ENCODE measurements at regions not wholly inside any gene's neighbourhood (a gene's known extent, or its start where the extent isn't known, plus 50 kb on each side); places are given as distances from the start of the nearest gene placed in this dataset.

DNA sequence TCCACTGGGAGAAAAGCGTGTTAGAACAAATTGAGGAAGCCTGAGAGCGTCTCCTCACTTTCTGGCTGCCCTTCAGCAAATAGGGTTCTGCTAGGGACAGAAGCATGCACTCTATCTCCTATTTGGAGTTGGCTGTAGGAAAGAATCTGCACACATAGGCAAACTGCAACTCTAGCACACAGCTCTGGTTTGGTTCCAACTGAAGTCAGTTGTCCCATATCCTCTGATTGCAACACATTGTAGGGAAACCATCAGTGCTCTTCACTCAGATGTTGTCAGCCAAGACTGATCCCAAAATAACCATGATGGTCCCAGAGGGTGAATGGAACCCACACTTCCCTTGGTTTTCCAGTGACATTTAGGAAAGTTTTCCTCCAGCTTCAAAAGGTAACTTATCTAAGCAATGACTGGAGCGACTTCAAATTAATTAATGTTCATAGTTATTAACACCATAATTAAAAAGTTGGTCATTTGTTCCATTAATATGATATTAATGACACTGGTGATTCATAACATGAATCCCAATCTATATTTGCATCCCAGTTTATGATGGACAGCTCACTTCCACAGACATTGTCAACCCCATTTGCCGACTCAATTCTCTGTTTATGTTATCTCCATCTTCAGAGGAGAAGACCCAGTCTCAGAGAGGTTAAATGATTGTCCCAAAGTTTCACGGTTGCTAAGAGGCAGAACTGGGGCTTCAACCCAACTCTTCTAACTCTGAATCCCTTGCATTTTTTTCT is 136.7 kb upstream of the ZNF462 start:
- TF ChIP-seq GLIS3 (CRISPR knock-in tag; IDR thresholded peaks at IDR 0.05) (no peak), BACH2 (CRISPR knock-in tag; IDR thresholded peaks at IDR 0.05; ENCODE audit: borderline replicate concordance) (no peak), CSDC2 (CRISPR knock-in tag; IDR thresholded peaks at IDR 0.05) (no peak), PPARA (CRISPR knock-in tag; IDR thresholded peaks at IDR 0.05; ENCODE audit: borderline replicate concordance) (no peak), ZNF70 (CRISPR knock-in tag; IDR thresholded peaks at IDR 0.05) (no peak), ZNF565 (CRISPR knock-in tag; conservative IDR thresholded peaks at IDR 0.05; ENCODE audit: low read depth) (no peak), POU6F1 (CRISPR knock-in tag; IDR thresholded peaks at IDR 0.05; ENCODE audit: borderline replicate concordance, low read depth) (no peak), OSR1 (CRISPR knock-in tag; IDR thresholded peaks at IDR 0.05) (no peak), ZNF8 (CRISPR knock-in tag; IDR thresholded peaks at IDR 0.05) (no peak)
- TF ChIP-seq, protein P1, sequence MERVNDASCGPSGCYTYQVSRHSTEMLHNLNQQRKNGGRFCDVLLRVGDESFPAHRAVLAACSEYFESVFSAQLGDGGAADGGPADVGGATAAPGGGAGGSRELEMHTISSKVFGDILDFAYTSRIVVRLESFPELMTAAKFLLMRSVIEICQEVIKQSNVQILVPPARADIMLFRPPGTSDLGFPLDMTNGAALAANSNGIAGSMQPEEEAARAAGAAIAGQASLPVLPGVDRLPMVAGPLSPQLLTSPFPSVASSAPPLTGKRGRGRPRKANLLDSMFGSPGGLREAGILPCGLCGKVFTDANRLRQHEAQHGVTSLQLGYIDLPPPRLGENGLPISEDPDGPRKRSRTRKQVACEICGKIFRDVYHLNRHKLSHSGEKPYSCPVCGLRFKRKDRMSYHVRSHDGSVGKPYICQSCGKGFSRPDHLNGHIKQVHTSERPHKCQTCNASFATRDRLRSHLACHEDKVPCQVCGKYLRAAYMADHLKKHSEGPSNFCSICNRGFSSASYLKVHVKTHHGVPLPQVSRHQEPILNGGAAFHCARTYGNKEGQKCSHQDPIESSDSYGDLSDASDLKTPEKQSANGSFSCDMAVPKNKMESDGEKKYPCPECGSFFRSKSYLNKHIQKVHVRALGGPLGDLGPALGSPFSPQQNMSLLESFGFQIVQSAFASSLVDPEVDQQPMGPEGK (CRISPR knock-in tag; IDR thresholded peaks at IDR 0.05; ENCODE audit: borderline replicate concordance) = no peak
